Right ventricle myocardium superior (tissue), 1 donor: ENCODE measurements at regions not wholly inside any gene's neighbourhood (a gene's known extent, or its start where the extent isn't known, plus 50 kb on each side); places are given as distances from the start of the nearest gene placed in this dataset.
"Not testable (repeated sequence)": the region's sequence is repeated elsewhere in the genome, so short reads cannot be mapped to it uniquely, and the experiment has no call there.

ENCODE experiments used
- ATAC-seq: fragments of 200-7000 bp; cut with Tn5 transposase; one replicate; pipeline ENCODE4 v1.9.1; 2020; ENCODE audit warnings: mild to moderate bottlenecking; ENCODE audit not compliant: poor library complexity
- DNase-seq: peaks from one replicate; pipeline ENCODE4 v3.0.0-alpha.2; 2020
- intact Hi-C: fragments of 100-400 bp; cut with DNase I; formaldehyde crosslinking; loops from one replicate; pipeline ENCODE4 v1.11.2; 2022
- donor health status: DM: no; HTN: yes; CAD: no; lungs with severe emphysema.

DNA sequence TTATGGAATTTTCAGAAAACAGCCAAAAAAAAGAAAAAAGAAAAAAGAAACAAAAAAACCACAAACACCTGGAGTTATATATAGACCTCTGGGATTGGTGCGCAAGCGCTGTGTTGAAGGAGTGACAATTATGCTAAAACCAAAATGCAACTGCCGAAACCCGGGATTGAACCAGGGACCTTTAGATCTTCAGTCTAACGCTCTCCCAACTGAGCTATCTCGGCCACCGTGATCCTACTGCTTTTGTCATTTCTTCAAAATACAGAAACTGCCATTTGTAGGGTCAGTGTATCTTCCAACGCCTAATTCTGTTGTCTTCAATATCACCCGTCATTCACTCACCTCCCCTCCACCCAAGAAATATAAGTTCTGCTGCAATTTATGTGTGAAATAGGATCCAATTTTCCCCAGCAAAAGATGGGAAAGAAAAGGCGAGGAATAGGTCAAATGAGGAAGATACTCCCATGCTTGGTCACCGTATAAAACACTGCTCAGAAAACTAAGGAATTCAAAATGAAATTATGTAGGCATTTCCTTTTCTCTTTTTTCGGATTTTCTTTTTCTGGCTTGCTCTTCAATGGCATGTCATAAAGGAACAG lies 116.0 kb downstream of the TRIM27 start:
- intact Hi-C loops: no loop called here
- ATAC-seq (no peak), DNase-seq (no peak)

DNA sequence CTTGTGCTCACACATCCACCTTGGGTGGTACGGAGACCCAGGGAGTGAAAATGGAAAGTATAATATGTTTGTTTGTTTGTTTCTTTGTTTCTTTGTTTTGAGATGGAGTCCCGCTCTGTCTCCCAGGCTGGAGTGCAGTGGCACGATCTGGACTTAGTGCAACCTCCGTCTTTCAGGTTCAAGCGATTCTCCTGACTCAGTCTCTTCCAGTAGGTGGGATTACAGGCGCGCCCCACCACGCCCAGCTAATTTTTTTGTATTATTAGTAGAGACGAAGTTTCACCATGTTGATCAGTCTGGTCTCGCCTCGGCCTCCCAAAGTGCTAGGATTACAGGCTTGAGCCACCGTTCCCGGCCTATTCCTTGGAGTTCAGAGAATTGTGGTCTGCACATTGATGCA lies 115.4 kb downstream of the TRIM27 start:
- no peak for ATAC-seq
- DNase-seq: no peak
- intact Hi-C loops: no loop called here

DNA sequence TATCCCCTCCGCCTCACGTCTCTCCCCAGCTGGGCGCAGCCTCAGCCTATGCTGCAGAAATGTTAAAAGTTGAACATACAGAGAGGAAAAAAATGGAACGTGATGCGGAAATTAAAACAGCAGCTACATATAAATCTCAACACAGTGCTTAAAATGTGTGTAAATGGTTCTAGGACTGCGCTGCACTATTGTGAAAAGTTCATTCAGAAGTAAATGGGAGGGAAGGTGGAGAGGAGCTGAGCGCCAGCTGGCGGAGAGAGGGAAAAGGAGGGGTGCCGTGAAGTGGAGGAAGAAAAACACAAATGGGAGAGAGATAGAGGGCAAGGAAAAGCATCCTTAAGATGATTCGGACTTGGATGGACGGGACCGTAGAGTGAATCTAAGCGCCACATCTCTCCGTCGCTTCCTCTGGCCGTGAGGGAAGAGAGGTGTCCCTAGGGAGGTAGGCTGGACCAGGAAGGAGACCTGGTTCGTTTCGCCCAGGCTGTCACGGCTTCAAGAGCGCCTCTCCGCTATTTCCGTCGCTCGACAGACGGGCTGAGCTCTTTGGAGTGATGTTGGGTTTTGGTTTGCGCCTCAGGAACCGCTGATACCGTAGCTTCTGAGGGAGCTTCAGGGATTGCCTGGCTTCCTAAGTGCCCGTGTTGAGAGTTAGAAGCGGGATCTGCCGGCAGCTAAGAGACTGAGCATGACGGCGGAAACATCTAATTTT lies 113.7 kb downstream of the TRIM27 start:
- intact Hi-C loops: no loop called here
- no peak for ATAC-seq
- DNase-seq: no peak

DNA sequence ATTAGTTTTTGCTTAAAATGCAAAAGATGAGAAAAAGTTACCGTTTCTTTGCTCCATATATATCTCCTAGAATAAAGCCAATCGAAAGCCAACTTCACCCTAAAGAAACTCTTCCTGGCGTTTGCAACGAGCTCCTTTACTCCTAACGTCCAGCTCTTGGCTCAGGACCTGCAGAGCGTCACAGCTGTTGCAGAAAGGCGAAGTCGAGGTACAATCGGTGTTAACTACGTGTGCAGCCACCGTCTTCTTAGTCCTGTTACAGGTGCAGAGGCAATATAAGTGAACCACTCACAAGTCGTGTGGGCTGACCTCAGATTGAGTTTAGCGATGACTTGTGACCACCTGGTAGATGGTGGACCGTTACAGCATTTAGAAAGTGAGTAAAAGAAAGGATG lies 113.1 kb downstream of the TRIM27 start:
- no peak for DNase-seq
- no peak for ATAC-seq
- intact Hi-C loops: no loop called here

DNA sequence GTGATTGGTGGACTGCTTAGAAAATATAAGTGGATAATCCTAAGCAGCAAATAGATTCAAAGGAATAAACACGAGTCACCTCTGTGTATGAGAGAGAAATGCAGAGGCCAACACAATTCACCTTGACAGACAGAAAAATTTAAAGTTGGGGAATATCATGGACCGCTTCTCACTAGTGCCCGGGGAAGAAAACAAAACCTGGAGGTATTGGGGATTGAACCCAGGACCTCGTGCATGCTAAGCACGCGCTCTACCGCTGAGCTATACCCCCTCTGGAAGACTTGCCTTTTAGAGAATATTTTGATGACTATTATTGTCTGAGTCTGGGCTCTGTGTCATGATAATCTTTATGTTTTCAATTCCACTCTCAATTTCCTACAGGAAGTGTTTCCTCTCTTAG lies 111.9 kb downstream of the TRIM27 start:
- intact Hi-C loops: no loop called here
- ATAC-seq: no peak
- DNase-seq: no peak

DNA sequence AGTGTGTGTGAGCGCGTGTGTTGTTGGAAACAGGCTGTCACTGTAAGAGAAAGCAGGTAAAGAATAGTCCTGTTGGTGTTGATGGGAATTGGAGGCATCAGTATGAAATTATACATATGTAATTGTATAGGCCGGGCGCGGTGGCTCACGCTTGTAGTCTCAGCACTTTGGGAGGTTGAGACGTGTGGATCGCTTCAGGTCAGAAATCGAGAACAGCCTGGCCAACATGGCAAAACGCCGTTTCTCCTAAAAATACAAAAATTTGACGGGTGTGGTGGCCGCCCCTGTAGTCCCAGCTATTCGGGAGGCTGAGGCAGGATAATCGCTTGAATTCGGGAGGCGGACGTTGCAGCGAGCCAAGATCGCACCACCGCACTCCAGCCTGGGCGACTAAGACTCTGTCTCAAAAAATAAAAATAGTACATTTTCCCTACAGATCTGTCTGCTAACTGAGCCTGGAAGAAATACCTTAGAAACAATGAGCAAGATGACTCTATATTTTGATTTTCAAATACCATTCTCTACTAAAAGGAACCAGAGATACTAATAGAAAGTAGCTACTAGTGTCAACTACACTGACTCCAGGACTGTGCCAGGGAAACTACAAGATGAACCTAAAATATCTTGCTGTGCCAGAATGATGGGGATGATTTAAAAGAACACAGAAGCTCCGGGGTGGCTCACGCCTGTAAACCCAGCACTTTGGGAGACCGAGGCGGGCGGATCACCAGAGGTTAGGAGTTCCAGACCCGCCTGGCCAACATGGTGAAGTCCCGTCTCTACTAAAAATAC lies 110.8 kb downstream of the TRIM27 start:
- DNase-seq (no peak), ATAC-seq (no peak)
- intact Hi-C loops: no loop called here

DNA sequence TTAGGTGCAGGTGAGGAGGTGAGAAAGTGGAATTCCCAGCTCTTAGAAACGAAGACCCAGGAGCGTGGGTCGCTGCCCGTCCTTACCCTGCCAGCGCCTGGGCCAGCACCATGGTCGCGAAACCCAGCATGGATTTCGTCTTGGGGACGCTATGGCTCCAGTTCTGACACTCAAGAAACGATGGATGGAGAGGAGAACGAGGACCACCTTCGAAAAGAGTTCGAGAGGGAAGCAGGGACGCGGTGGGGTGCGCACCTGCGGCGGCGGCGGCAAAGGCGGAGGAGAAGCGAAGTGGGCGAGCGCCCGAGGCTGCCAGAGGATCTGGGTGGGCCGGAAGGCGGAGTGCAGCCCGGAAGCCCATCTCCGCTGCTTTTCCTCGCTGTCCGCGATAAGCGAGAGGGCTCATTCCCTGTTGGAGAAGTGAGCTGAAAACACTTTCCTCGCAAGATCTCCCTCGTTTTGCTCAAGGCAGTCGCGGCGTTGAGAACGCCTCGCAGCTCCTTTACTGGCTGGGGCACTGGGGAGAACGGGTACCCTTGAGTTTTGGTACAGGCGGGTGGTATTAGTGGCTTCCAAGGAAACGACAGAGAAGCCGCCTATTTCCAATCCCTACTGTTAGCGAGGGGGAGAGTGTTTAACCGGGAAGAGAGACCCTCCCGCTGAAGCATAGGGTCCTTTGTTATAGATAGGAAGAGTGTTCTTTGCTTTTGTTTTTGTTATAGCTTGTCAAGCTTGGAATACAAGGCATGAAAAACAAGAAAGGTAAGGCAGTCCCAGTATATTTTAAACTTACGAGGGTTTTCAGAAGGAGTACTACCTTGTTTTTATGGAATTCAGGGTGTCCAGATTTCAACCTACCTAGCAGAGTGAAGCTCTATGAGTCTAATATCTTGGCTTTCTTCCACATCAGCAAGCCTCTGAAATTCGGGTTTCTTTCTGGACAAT lies 109.5 kb downstream of the TRIM27 start:
- intact Hi-C loops: no loop called here
- DNase-seq: no peak
- no peak for ATAC-seq

DNA sequence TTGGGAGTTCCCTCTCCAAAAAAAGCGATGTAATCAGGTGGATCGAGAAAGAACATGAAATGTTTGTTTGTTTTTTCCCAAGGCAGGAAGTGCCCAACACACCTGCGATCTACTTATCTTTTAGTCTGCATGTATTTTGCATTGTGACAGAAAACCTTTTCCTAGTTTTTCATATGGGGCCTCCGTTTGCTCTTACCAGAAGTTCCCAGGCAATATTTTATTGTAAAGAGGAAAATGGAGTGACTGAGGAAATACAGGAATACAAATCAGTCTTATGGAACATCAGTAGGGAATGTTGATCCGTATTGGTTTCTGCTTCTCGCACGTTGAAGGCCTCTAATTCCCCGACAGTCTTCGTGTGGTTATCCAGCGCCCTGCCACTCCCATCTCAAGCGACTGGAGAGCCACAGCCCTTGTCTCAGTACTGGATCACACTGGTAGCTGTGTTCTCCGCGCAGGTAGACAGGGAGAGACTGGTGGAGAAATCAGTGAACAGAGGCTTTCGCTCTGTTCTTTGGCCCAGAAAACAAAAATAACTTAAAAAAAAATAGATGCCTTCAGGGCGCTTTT lies 107.4 kb downstream of the TRIM27 start:
- intact Hi-C loops: no loop called here
- DNase-seq (no peak), ATAC-seq (no peak)

DNA sequence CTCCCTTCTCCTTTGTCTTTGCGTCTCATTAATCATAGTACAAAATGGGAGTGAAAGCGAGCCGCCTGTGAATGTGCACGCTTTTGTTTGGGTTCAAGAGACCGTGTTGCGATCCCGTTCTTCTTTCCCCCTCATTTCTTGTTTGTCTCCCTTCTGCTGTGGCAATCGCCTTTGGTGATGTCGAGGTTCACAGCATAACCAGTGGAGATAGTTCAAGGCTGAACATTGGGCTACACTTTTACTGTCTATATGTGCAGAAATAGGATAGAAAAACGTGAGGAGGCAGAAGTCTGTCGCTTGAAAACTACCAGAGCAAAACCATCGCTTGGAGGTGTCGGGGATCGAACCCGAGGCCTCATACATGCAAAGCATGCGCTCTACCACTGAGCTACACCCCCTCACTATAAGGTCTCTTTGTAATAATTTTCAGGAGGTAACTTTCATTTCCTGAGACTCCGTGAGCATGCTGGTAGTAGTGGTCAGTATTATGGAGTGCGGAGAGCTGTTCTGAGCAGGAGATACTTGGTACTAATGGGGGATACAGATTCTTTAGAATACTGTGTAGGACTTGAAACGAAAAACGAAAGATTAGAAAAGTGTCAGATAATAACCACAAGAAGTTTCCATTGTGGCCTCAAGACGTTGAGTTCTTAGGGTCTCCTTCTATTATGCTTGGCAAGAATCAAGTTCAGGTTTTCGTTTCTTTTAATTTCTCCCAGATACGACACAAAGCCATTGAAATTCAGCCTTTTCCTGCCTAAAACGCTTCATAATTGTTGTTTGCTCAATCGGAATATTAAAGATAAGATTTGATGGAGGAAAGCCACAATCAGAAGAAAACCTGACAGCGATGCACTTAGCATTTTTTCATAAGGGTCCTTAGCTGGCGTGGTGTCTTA lies 106.6 kb downstream of the TRIM27 start:
- intact Hi-C loops: no loop called here
- no peak for DNase-seq
- ATAC-seq: no peak

DNA sequence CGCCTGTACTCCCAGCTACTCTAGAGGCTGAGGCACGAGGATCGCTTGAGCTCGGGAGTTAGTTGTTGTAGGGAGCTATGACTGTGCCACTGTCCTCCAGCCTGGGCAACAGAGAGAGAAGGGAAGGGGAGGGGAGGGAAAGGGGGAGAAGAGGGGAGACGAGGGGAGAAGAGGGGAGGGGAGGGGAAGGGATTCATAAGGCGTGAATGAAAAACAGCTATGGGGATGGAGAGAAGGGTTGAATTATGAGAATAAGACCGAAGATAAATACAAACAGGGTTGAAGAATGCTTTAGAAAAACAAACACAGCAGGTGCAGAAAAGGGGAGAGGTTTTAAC lies 106.0 kb downstream of the TRIM27 start:
- intact Hi-C loops: no loop called here
- no peak for ATAC-seq

DNA sequence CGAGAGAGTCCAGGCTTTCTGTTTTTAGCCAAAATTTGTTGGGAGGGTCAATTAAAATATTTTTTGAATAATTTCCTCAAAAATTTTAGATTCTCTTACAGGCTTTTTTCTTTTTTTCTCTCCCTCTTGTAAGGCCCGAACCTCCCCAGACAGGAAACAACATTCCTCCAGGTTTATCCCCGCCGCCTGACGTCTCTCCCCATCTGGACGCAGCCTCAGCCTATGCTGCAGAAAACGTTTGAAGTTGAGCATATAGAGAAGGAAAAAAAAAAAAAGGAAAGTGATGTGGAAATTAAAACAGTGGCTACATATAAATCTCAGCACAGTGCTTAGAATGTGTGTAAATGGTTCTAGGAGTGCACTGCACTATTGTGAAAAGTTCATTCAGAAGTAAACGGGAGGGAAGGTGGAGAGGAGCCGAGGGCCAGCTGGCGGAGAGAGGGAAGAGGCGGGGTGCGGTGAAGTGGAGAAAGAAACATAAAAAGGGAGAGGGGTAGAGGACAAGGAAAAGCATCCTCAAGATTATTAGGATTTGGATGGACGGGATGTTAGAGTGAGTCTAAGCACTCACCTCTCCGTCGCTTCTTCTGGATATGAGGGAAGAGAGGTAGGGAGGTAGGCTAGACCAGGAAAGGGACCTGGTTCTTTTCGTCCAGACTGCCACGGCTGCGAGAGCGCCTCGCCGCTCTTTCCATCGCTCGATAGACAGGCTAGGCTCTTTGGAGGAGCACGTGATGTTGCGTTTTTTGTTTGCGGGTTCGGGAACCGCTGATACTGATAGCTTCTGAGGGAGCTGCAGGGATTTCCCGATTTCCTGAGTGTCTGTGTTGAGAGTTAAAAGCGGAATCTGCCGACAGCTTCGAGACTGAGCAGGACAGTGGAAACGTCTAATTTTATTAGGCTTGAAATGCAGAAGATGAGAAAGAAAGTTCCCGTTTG lies 98.7 kb downstream of the TRIM27 start:
- intact Hi-C loops: no loop called here
- ATAC-seq: no peak
- no peak for DNase-seq

More for the DNA sequence above, 106.0 kb downstream of the TRIM27 start:
- DNase-seq: no peak

DNA sequence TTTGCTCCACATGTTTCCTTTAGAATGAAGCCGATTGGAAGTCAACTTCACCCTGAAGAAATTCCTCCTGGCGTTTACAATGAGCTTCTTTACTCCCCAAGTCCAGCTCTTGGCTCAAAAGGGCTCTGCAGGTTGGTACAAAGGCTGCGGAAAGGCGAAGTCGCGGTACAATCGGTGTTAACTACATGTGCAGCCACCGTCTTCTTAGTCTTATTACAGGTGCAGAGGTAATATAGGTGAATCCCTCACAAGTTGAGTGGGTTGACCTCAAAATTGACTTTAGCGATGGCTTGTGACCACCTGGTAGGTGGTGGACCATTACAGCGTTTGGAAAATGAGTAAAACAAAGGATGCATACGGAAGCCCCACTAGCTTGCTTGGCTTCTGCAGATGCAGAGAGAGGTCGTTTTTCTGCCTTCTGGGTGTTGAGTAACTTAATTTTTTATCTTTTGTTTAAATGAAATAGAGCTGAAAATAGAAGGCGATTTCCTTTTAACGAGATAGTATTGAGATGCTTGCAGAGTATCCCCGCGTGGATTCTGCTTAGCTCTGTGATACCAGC lies 98.0 kb downstream of the TRIM27 start:
- ATAC-seq (no peak), DNase-seq (no peak)
- intact Hi-C loops: no loop called here

DNA sequence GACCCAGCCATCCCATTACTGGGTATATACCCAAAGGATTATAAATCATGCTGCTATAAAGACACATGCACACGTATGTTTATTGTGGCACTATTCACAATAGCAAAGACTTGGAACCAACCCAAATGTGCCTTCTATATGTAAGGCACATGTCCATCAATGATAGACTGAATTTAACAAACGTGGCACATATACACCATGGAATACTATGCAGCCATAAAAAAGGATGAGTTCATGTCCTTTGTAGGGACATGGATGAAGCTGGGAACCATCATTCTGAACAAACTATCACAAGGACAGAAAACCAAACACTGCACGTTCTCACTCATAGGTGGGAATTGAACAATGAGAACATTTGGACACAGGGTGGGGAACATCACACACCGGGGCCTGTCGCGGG lies 92.1 kb downstream of the TRIM27 start:
- DNase-seq, ATAC-seq, intact Hi-C loops: not testable (repeated sequence)

DNA sequence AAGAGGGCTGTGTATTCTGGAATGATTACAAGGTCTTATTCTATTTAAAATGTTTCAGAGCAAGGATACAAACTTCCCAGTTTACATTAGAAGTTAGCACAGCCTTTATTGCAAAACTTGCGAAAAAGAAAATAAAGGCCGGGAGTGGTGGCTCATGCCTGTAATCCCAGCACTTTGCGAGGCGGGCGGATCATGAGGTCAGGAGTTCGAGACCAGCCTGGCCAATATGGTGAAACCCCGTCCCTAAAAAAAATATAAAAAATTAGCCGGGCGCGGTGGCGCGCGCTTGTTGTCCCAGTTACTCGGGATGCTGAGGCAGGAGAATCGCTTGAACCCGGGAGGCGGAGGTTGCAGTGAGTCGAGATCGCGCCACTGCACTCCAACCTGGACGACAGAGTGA lies 87.1 kb downstream of the TRIM27 start:
- ATAC-seq, DNase-seq: not testable (repeated sequence)
- intact Hi-C loops: loop anchor here (5.0 kb wide), 1 partner anchor 181 kb away; no protein-coding TSS in a partner anchor

DNA sequence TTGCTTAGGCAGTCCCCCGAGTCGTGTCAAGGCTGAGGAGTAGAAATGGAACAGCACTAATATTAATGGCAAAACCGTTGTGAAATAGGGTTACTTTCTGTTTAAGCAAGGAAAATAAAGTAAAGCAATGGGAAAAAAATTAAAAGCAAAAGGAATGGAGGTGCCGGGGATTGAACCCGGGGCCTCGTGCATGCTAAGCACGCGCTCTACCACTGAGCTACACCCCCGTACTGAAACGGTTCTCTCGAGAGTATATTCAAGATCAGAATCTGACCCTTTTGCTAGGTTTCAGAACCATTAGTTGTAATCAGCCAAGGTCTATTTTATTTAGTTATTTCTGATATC lies 85.5 kb downstream of the TRIM27 start:
- intact Hi-C loops: loop anchor here (1.0 to 5.0 kb wide), 2 partner anchors 25 to 179 kb away; no protein-coding TSS in a partner anchor
- ATAC-seq (peak; percentile 94), DNase-seq (no peak)
